ENCODE measurements at regions not wholly inside any gene's neighbourhood (a gene's known extent, or its start where the extent isn't known, plus 50 kb on each side); places are given as distances from the start of the nearest gene placed in this dataset.

DNA sequence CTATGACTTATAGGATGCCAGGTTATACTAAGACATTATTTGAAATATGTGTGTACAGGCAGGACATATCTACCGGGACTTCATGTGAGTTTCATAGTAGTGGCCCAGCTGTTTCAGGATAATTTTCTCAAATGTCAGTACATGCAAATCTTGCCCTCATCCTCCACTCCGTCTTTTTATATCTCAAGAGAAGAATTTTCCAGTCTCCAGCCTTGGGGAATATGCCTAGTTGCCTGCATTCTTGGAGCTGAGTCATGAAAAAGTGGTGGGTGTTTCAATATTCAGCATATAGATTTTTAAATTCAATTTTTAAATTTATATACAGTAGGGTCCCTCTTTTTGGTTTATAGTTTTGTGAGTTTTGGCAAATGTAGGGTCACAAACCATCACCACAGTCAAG is 236.7 kb downstream of the OTUD1 start:
- Histone ChIP-seq H3K4me1 (ENCODE audit: control insufficient read depth, extremely low read depth, insufficient read depth, low read length) (no peaks in the 10 kb centered on the region), H2AFZ (ENCODE audit: low read depth, low read length) (no peak overlapping the region), H4K20me1 (replicated peaks; ENCODE audit: control insufficient read depth, extremely low read depth, insufficient read depth, low read length) (no peaks in the 10 kb centered on the region), H3K36me3 (ENCODE audit: control insufficient read depth in 2 of 2, extremely low read depth in 1 of 2, insufficient read depth in 2 of 2, low read length in 2 of 2) (no peaks in the 10 kb centered on the region), H3K4me2 (ENCODE audit: insufficient read depth, low read length) (no peak overlapping the region), H3K9me1 (replicated peaks; ENCODE audit: control insufficient read depth, extremely low read depth, insufficient read depth, low read length) (no peaks in the 10 kb centered on the region), H3K79me2 (ENCODE audit: control insufficient read depth, insufficient read depth, low read length) (no peaks in the 10 kb centered on the region), H3K9ac (replicated peaks; ENCODE audit: extremely low read depth, insufficient read depth, low read length) (no peak overlapping the region), H3K27ac (ENCODE audit: insufficient read depth, low read depth, low read length) (no peak overlapping the region), H3K4me3 (replicated peaks in 1 of 3; ENCODE audit: insufficient read depth in 1 of 3, low read depth in 1 of 3, low read length in 3 of 3) (no peak overlapping the region), H3K9me3 (replicated peaks; ENCODE audit: control insufficient read depth, insufficient read depth, low read length) (peaks cover 2% of the 10 kb centered on the region), H3K27me3 (ENCODE audit: control insufficient read depth in 2 of 2, insufficient read depth in 2 of 2, low read length in 2 of 2) (no peaks in the 10 kb centered on the region)
- intact Hi-C loops (cut with micrococcal nuclease) (no loop called here), dilution Hi-C loops (cut with MboI; ENCODE audit: extremely low pct_ligation_motif_present, low sequenced_read_pairs) (no loop called here)
- ChIA-PET CTCF (no interaction called here), POLR2A (no interaction called here)
- TF ChIP-seq, protein P1, sequence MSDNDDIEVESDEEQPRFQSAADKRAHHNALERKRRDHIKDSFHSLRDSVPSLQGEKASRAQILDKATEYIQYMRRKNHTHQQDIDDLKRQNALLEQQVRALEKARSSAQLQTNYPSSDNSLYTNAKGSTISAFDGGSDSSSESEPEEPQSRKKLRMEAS (IDR thresholded peaks at IDR 0.05; ENCODE audit: insufficient read depth, insufficient read length): no peak
- no TSS peak for BruUV-seq (replicated peaks)
- FAIRE-seq (no peak), DNase-seq (ENCODE audit: low read depth, low spot score) (no peak)

DNA sequence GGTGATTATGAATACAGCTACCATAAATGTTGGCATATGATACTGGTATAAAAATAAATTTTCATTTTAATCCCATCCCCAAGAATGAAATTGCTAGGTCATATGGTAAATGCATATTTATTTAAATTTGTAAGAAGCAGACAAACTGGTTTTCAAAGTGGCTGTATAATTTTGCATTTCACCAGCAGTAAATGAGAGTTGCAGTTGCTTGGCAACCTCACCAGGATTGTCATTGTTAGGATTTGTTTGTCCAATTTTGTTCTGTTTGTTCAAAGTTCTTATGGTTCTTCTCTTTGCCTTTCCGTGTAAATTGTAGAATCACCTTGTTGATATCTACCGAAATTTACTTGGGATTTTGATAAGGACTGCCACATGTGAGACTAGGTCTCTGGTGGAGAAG is 237.4 kb downstream of the OTUD1 start:
- no peak overlapping the region for H3K9ac ChIP-seq (replicated peaks; ENCODE audit: extremely low read depth, insufficient read depth, low read length)
- CTCF ChIA-PET: no interaction called here

More for the DNA sequence above, 237.4 kb downstream of the OTUD1 start:
- intact Hi-C loops (cut with micrococcal nuclease) (no loop called here), dilution Hi-C loops (cut with MboI; ENCODE audit: extremely low pct_ligation_motif_present, low sequenced_read_pairs) (no loop called here)
- no peak for FAIRE-seq
- Histone ChIP-seq H3K4me2 (ENCODE audit: insufficient read depth, low read length) (no peak overlapping the region), H3K79me2 (ENCODE audit: control insufficient read depth, insufficient read depth, low read length) (no peaks in the 10 kb centered on the region), H3K9me3 (replicated peaks; ENCODE audit: control insufficient read depth, insufficient read depth, low read length) (peaks cover 2% of the 10 kb centered on the region), H3K36me3 (ENCODE audit: control insufficient read depth in 2 of 2, extremely low read depth in 1 of 2, insufficient read depth in 2 of 2, low read length in 2 of 2) (no peaks in the 10 kb centered on the region), H4K20me1 (replicated peaks; ENCODE audit: control insufficient read depth, extremely low read depth, insufficient read depth, low read length) (no peaks in the 10 kb centered on the region), H3K27me3 (ENCODE audit: control insufficient read depth in 2 of 2, insufficient read depth in 2 of 2, low read length in 2 of 2) (no peaks in the 10 kb centered on the region), H2AFZ (ENCODE audit: low read depth, low read length) (no peak overlapping the region), H3K27ac (ENCODE audit: insufficient read depth, low read depth, low read length) (no peak overlapping the region), H3K4me1 (ENCODE audit: control insufficient read depth, extremely low read depth, insufficient read depth, low read length) (no peaks in the 10 kb centered on the region), H3K9me1 (replicated peaks; ENCODE audit: control insufficient read depth, extremely low read depth, insufficient read depth, low read length) (no peaks in the 10 kb centered on the region), H3K4me3 (replicated peaks in 1 of 3; ENCODE audit: insufficient read depth in 1 of 3, low read depth in 1 of 3, low read length in 3 of 3) (no peak overlapping the region)
- POLR2A ChIA-PET: no interaction called here
- TF ChIP-seq JUN (IDR thresholded peaks at IDR 0.05; ENCODE audit: borderline replicate concordance, insufficient read depth, insufficient read length, low read depth) (no peak), FOS (IDR thresholded peaks at IDR 0.05; ENCODE audit: borderline replicate concordance, insufficient read depth, low read length) (no peak), POLR2A (IDR thresholded peaks at IDR 0.05; ENCODE audit: low read depth, low read length) (no peak), GATA2 (IDR thresholded peaks at IDR 0.05; ENCODE audit: insufficient read depth, insufficient read length, low read depth, low read length) (no peak), POLR2AphosphoS5 (IDR thresholded peaks at IDR 0.05; ENCODE audit: insufficient read depth, low read depth, low read length) (no peak), EZH2 (IDR thresholded peaks at IDR 0.05; ENCODE audit: borderline replicate concordance, low read depth, low read length, severe bottlenecking) (no peak), MYC (IDR thresholded peaks at IDR 0.05; ENCODE audit: low read depth, low read length) (no peak)
- TF ChIP-seq, protein P1 (IDR thresholded peaks at IDR 0.05; ENCODE audit: insufficient read depth, insufficient read length): no peak
- TF ChIP-seq, protein P2, sequence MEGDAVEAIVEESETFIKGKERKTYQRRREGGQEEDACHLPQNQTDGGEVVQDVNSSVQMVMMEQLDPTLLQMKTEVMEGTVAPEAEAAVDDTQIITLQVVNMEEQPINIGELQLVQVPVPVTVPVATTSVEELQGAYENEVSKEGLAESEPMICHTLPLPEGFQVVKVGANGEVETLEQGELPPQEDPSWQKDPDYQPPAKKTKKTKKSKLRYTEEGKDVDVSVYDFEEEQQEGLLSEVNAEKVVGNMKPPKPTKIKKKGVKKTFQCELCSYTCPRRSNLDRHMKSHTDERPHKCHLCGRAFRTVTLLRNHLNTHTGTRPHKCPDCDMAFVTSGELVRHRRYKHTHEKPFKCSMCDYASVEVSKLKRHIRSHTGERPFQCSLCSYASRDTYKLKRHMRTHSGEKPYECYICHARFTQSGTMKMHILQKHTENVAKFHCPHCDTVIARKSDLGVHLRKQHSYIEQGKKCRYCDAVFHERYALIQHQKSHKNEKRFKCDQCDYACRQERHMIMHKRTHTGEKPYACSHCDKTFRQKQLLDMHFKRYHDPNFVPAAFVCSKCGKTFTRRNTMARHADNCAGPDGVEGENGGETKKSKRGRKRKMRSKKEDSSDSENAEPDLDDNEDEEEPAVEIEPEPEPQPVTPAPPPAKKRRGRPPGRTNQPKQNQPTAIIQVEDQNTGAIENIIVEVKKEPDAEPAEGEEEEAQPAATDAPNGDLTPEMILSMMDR (IDR thresholded peaks at IDR 0.05; ENCODE audit: extremely low read depth in 1 of 2, insufficient read depth in 1 of 2, low read depth in 1 of 2, low read length in 2 of 2): no peak
- DNase-seq (ENCODE audit: low read depth, low spot score): no peak
- no TSS peak for BruUV-seq (replicated peaks)
